BLaER1 (cell line): ENCODE measurements at regions not wholly inside any gene's neighbourhood (a gene's known extent, or its start where the extent isn't known, plus 50 kb on each side); places are given as distances from the start of the nearest gene placed in this dataset.
"Not testable (repeated sequence)": the region's sequence is repeated elsewhere in the genome, so short reads cannot be mapped to it uniquely, and the experiment has no call there.

Source experiments
- H3K27ac ChIP-seq: shearing (Covaris generic); formaldehyde crosslinking; 2 replicates; pipeline ENCODE4 v1.8.1; 2022
- H3K27me3 ChIP-seq: shearing (Covaris generic); formaldehyde crosslinking; 2 replicates; pipeline ENCODE4 v1.8.1; 2022
- H3K36me3 ChIP-seq: shearing (Covaris generic); formaldehyde crosslinking; 2 replicates; pipeline ENCODE4 v1.8.1; 2022
- H3K4me1 ChIP-seq: shearing (Covaris generic); formaldehyde crosslinking; 2 replicates; pipeline ENCODE4 v1.8.1; 2022
- H3K4me2 ChIP-seq: shearing (Covaris generic); formaldehyde crosslinking; 2 replicates; pipeline ENCODE4 v1.8.1; 2022
- H3K4me3 ChIP-seq: shearing (Covaris generic); formaldehyde crosslinking; 2 replicates; pipeline ENCODE4 v1.8.1; 2022
- H3K9ac ChIP-seq: shearing (Covaris generic); formaldehyde crosslinking; 2 replicates; pipeline ENCODE4 v1.8.1; 2022
- H3K9me3 ChIP-seq: shearing (Covaris generic); formaldehyde crosslinking; 2 replicates; pipeline ENCODE4 v1.8.1; 2022
- H4K20me1 ChIP-seq: shearing (Covaris generic); formaldehyde crosslinking; 2 replicates; pipeline ENCODE4 v1.8.1; 2022
- Cebpa-rat ChIP-seq: shearing (Covaris generic); IDR thresholded peaks from 2 replicates; pipeline ENCODE4 v1.8.1; 2022

- TF ChIP-seq Cebpa-rat: no peak
- H3K9me3 ChIP-seq: no peaks in the 10 kb centered on the region
- H3K9ac ChIP-seq: no peak overlapping the region
- H3K36me3 ChIP-seq: no peaks in the 10 kb centered on the region
- H3K4me3 ChIP-seq: no peak overlapping the region
- no peaks in the 10 kb centered on the region for H3K27me3 ChIP-seq
- no peak overlapping the region for H3K4me2 ChIP-seq
- no peaks in the 10 kb centered on the region for H4K20me1 ChIP-seq
- H3K27ac ChIP-seq: no peak overlapping the region
- peaks cover 13% of the 10 kb centered on the region for H3K4me1 ChIP-seq
Measured at GRCh38 chr3:3662610-3663009, 136.6 kb upstream of the LRRN1 start.

- Histone ChIP-seq H3K36me3 (no peaks in the 10 kb centered on the region), H3K27me3 (no peaks in the 10 kb centered on the region), H3K4me3 (no peak overlapping the region), H3K27ac (no peak overlapping the region), H3K4me1 (no peaks in the 10 kb centered on the region), H3K9me3 (no peaks in the 10 kb centered on the region), H3K4me2 (no peak overlapping the region), H4K20me1 (no peaks in the 10 kb centered on the region), H3K9ac (no peak overlapping the region)
- TF ChIP-seq Cebpa-rat: no peak
Measured at GRCh38 chr3:3654916-3655315, 144.3 kb upstream of the LRRN1 start.

GRCh38 chr3:3648988-3649679 is 150.1 kb upstream of the LRRN1 start:
- H3K4me2 ChIP-seq: no peak overlapping the region
- H3K27ac ChIP-seq: no peak overlapping the region
- no peak overlapping the region for H3K9ac ChIP-seq
- no peaks in the 10 kb centered on the region for H3K4me1 ChIP-seq
- no peak overlapping the region for H3K4me3 ChIP-seq
- H4K20me1 ChIP-seq: no peaks in the 10 kb centered on the region
- no peaks in the 10 kb centered on the region for H3K27me3 ChIP-seq
- TF ChIP-seq Cebpa-rat: no peak
- H3K9me3 ChIP-seq: no peaks in the 10 kb centered on the region
- no peaks in the 10 kb centered on the region for H3K36me3 ChIP-seq

- no peak overlapping the region for H3K4me3 ChIP-seq
Measured at GRCh38 chr3:3646934-3647333, 152.3 kb upstream of the LRRN1 start.

GRCh38 chr3:3646103-3646844 is 153.0 kb upstream of the LRRN1 start:
- not testable (repeated sequence) for H3K4me1 ChIP-seq, H4K20me1 ChIP-seq, H3K27me3 ChIP-seq, H3K9me3 ChIP-seq, H3K4me3 ChIP-seq, H3K9ac ChIP-seq, H3K27ac ChIP-seq, H3K36me3 ChIP-seq, H3K4me2 ChIP-seq

More at GRCh38 chr3:3646934-3647333, 152.3 kb upstream of the LRRN1 start:
- H3K4me2 ChIP-seq: no peak overlapping the region
- no peaks in the 10 kb centered on the region for H4K20me1 ChIP-seq
- no peaks in the 10 kb centered on the region for H3K27me3 ChIP-seq
- H3K36me3 ChIP-seq: no peaks in the 10 kb centered on the region
- H3K9me3 ChIP-seq: no peaks in the 10 kb centered on the region
- TF ChIP-seq Cebpa-rat: no peak
- no peak overlapping the region for H3K9ac ChIP-seq
- no peak overlapping the region for H3K27ac ChIP-seq
- H3K4me1 ChIP-seq: no peaks in the 10 kb centered on the region

- H3K4me1 ChIP-seq: no peaks in the 10 kb centered on the region
- H4K20me1 ChIP-seq: no peaks in the 10 kb centered on the region
- no peaks in the 10 kb centered on the region for H3K27me3 ChIP-seq
- H3K4me2 ChIP-seq: no peak overlapping the region
- no peaks in the 10 kb centered on the region for H3K36me3 ChIP-seq
- H3K27ac ChIP-seq: no peak overlapping the region
- no peak overlapping the region for H3K4me3 ChIP-seq
- H3K9ac ChIP-seq: no peak overlapping the region
- H3K9me3 ChIP-seq: no peaks in the 10 kb centered on the region
- no peak for TF ChIP-seq Cebpa-rat
Measured at GRCh38 chr3:3641877-3642455, 157.3 kb upstream of the LRRN1 start.

GRCh38 chr3:3639078-3639477 is 160.2 kb upstream of the LRRN1 start:
- Histone ChIP-seq H3K27me3 (no peaks in the 10 kb centered on the region), H3K4me2 (no peak overlapping the region), H4K20me1 (no peaks in the 10 kb centered on the region), H3K36me3 (no peaks in the 10 kb centered on the region), H3K9ac (no peak overlapping the region), H3K9me3 (no peaks in the 10 kb centered on the region), H3K4me3 (no peak overlapping the region), H3K27ac (no peak overlapping the region), H3K4me1 (no peaks in the 10 kb centered on the region)
- no peak for TF ChIP-seq Cebpa-rat

GRCh38 chr3:3636815-3637214 is 162.4 kb upstream of the LRRN1 start:
- TF ChIP-seq Cebpa-rat: no peak
- Histone ChIP-seq H3K27ac (no peak overlapping the region), H3K36me3 (no peaks in the 10 kb centered on the region), H3K27me3 (no peaks in the 10 kb centered on the region), H3K4me3 (no peak overlapping the region), H3K9me3 (no peaks in the 10 kb centered on the region), H3K4me2 (no peak overlapping the region), H4K20me1 (no peaks in the 10 kb centered on the region), H3K4me1 (no peaks in the 10 kb centered on the region), H3K9ac (no peak overlapping the region)

GRCh38 chr3:3635109-3635508 is 164.1 kb upstream of the LRRN1 start:
- TF ChIP-seq Cebpa-rat: no peak
- Histone ChIP-seq H3K9ac (no peak overlapping the region), H3K4me3 (no peak overlapping the region), H3K4me1 (no peaks in the 10 kb centered on the region), H3K9me3 (no peaks in the 10 kb centered on the region), H3K4me2 (no peak overlapping the region), H3K36me3 (no peaks in the 10 kb centered on the region), H3K27me3 (no peaks in the 10 kb centered on the region), H4K20me1 (no peaks in the 10 kb centered on the region), H3K27ac (no peak overlapping the region)

- Histone ChIP-seq H4K20me1 (no peaks in the 10 kb centered on the region), H3K4me1 (no peaks in the 10 kb centered on the region), H3K4me2 (no peak overlapping the region), H3K4me3 (no peak overlapping the region), H3K27me3 (no peaks in the 10 kb centered on the region), H3K27ac (no peak overlapping the region), H3K36me3 (no peaks in the 10 kb centered on the region), H3K9ac (no peak overlapping the region), H3K9me3 (no peaks in the 10 kb centered on the region)
- no peak for TF ChIP-seq Cebpa-rat
Measured at GRCh38 chr3:3634326-3634725, 164.9 kb upstream of the LRRN1 start.
